ENCODE measurements at regions not wholly inside any gene's neighbourhood (a gene's known extent, or its start where the extent isn't known, plus 50 kb on each side); places are given as distances from the start of the nearest gene placed in this dataset.
"Not testable (repeated sequence)": the region's sequence is repeated elsewhere in the genome, so short reads cannot be mapped to it uniquely, and the experiment has no call there.

DNA sequence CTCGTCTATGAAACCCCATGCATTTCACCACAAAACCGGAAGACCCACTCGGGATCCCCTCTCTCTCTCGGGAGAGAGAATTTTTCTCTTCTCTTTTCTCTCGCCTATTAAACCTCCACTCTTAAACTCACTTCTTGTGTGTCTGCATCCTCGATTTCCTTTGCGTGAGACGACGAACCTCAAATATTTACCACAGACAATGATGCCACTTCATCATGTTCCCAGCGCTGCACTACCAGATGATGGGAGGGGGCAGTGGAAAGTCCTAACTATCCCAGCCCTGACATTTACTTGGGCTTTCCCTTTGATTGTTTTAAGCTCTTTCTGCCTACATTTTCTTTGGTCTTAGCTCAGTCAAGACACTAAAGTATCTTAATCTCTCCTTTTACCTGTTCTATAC is 906.7 kb downstream of the GRID1 start:
- no peak for DNase-seq (ENCODE audit: low spot score)

DNA sequence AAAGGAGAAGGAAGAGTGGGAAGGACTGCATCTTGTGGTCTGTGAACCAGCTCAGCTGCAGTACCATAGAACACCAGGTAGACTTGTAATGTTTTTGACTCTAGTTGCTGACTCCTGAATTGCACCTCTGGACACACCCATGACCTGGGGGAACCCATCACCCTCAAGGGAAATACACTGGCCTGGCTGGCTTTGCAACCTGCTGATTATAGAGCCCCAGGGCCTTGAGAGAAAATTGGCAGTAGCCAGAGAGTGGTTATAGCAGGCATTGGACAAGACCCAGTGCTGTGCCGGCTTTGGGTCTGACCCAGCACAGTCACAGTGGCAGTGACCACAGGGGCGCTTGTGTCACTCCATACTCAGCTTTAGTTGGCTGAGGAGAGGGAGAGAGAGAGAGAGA is 902.3 kb downstream of the GRID1 start:
- no peak for DNase-seq (ENCODE audit: low spot score)

DNA sequence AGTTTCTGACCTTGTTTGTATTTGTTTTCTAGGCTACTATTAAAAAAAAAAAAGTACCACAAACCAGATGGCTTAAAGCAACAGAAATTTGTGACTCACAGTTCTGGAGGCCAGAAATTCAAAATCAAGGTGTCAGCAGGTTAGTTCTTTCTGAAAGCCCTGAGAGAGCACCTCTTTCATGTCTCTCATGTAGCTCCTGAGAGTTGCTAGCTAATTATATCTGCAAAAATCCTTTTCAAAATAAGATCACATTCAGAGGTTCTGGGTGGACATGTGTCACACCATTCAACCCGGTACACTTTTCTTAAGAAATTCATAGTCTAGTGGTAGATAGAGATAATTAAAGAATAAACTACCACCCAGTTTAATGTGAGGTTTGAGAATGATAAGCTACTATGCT is 888.6 kb downstream of the GRID1 start:
- no peak for DNase-seq (ENCODE audit: low spot score)

DNA sequence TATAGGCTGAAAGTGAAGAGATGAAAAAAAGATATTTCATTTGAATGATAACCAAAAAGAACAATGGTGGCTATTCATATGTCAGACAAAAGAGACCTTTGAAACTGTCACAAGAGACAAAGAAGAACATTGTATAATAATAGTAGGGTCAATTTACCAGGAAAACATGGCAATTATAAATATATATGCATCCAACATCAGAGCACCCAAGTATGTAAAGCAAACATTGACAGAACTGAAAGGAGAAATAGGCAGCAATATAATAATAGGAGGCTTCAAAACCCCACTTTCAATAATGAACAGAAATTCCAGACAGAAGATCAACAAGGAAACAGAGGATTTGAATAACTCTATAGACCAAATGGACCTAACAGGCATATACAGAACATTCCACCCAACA is 876.2 kb downstream of the GRID1 start:
- no peak for DNase-seq (ENCODE audit: low spot score)

DNA sequence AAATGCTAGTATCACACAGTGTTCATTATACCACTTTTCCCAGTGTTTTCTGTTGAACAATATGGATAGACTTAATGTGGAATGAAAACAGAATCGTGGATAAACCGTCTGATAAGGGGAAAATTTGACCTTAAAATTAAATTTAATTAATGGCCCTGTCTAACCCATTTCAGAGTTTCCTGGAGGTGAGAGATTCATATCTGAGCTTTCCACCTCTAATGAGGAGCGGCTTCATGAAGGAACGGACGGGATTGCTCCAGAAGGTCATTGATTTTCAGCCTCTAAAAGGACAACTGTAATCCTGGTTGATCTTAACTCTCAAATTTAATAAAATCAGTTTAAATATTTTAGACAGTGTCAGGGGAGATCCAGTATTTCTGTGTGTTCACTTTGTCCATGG is 874.9 kb downstream of the GRID1 start:
- DNase-seq (ENCODE audit: low spot score) = no peak

DNA sequence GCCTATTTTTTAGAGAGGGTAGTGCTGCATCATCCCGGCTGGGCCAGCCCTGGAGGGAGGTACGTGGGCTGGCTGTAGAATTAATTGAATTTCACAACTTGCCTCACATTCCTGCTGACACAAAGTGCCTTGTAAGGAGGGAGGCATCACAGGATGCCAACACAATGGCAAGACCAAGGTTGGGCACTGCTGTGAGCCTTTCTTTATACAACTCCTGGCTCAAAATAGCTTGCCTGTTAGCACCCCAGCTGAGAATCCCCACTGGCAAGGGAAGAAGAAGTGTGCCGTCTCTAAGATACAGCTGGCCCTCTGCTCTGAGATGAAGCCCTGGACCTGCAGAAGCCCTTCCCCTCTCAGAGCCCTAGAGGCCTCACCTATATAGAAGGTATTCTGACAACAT is 873.9 kb downstream of the GRID1 start:
- no peak for DNase-seq (ENCODE audit: low spot score)

DNA sequence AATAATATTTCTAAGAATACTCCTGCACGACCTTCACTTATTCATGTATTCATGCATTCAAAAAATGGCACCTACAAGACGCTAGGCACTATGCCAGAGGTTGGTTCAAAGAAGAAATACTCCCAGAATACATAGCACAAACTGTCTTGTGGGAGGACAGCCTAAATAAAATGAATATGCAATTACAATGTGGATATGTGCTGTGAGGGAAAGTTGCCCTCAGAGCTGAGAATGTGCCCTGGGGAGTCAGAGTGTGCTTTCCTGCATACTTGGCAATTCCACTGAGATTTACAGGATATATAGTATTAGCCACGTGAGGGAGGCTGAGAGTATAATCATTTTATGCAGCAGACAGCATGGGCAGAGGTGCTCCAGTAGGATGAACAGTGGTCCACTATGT is 872.9 kb downstream of the GRID1 start:
- no peak for DNase-seq (ENCODE audit: low spot score)

DNA sequence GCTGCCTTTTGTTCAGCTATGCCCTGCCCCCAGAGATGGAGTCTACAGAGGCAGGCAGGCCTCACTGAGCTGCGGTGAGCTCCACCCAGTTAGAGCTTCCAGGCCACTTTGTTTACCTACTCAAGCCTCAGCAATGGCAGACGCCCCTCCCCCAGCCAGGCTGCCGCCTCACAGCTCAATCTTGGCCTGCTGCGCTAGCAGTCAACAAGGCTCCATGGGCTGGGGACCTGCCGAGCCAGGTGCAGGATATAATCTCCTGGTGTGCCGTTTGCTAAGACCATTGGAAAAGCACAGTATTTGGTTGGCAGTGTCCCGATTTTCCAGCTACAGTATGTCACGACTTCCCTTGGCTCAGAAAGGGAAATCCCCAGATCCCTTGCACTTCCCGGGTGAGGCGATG is 862.0 kb downstream of the GRID1 start:
- not testable (repeated sequence) for DNase-seq (ENCODE audit: low spot score)

DNA sequence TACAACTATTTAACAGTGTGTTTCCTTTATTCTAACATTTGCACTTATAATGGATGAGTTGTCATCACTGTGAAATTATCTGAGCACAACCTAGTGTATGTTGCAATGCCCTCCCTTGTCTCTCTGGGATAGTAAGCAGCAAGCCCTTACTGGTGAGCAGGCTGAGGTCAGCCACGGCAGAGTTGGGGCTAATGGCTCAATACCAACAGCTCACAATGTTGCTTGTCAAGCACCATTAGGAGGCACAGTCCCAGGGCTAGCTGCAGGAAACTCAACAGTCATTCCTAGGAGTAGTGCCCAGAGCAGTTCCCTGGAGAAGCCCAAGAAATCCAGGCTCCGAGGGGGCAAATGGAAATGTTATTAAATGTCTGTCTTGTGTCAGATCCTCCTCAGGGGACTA is 858.4 kb downstream of the GRID1 start:
- no peak for DNase-seq (ENCODE audit: low spot score)

DNA sequence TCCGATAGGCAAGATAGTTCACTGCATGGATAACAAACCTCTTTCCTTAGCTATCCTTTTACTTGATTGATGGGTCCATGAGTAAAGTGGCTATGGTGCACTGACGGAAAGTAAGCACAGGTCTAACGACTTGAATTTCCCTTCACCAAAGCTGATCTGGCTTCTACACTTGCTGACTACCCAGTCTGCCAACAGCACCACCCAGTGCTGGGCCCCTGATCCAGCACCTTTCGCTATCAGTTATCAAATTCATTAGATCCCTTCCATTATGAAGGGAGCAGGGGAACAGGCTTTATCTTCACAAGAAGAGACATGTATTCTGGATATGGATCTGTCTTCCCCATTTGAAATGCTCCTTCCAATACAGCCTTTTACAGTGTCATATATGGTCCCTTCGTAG is 855.9 kb downstream of the GRID1 start:
- no peak for DNase-seq (ENCODE audit: low spot score)

DNA sequence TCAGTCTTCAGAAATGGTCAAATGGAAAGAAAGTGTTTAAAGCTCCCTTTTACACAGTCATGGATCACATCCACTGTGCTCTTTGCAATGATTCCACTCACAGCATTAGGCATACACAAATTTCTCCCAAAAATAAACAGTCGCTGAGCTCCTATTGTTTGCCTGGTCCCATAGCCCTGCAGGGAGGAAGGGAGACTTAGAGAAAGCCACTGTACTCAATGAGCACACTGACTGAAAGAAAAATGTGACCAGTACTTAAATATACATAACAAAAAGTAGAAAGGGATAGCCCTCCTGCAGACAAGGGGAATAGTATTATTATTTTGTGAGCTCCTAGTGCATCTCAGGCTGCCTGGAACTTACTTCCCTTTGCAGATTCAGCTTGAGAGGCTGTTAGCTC is 853.2 kb downstream of the GRID1 start:
- DNase-seq (ENCODE audit: low spot score) = no peak

DNA sequence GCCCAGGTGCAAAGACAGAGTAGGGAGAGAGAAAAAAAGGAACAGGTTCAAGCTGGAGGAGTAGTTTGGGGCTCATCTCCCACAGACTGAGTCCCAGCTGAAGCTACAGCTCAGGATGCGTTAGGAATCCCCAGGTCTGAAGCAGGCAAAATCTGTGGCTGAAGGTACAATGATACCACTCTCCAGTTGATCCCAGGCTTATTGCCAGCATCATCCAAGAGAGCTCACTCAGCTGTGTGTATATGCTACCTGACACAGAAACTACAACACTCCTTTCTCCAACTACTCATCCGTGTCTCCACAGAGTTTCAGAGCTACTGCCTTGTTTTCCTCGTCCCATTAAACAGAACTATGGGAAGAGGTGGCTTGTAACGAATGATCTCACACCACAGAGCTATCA is 851.3 kb downstream of the GRID1 start:
- DNase-seq (ENCODE audit: low spot score) = no peak

DNA sequence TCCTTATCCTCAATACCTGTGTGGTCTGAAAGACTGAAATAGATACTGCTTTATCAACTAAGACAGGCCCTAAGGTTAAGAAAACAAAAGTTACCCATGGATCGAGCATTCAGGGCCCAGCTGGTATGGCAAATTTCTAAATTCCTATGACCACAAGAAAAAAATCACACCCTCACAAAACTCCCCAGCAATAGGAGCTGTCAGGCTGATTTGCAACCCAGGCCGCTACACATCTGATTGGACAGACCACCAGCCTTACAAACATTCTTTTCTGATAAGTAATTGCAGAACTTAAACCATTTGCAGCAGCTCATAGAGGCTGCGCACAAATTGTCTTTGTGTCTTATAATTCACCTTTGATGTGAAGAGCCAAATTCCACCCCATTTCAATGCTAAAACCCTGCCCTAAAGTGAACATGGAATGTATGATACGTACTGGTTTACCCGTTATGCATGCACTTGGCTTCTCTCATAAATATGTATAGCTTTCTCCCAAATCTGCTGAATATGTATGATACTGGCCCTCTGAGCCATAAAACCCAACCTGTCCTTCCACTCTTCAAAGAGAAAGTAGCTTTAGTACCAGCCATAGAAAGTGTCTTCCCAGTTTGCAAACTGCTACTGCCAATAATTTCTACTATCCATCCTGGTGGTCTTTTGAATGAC is 842.5 kb downstream of the GRID1 start:
- DNase-seq (ENCODE audit: low spot score) = no peak

DNA sequence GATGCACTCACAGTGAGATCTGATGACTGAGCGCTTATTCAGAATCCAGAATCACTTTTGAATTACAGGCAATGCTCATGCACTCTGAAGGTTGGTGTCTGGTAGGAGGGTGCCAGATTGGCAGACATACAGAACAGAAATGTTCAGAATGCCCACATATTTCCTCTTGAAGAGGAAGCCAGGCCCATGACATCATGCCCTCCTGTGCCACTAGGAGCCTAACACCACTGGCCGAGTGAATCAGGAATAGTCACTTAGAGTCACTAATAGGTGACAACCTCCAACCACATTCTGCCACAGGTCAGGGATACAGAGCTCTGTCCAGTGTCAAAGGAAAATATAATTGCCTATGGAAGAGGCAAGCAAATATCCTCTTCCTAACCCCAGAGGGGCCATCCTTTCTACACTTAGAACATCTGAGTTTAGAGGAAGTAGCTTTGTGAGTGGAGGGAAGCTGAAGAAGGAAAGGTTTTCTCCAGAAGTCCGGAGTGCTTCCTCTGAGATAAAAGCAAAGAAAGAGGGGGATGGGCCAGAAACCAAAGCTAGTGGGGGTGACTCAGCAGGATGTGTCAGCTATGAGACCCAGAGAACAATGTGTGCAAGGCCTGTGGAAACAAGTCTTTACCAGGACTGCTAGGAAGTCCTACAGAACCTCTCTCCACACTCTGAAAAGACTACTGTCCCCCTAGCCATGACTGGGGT is 838.8 kb downstream of the GRID1 start:
- DNase-seq (ENCODE audit: low spot score) = no peak

DNA sequence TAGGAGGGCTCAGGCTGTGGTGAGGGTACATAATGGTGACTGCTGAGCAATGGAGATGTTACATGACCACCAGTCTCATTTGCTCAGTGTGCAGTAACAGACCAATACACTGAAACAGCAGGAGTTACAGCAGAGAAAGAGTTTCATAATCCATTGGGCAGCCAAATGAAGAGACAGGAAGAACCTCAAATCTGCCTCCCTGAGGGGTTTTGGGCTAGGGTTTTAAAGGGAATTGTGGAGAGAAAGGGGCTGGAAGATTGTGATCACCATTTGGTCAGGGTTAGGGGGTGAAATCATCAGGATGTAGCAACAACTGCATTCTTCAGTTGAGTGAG is 838.3 kb downstream of the GRID1 start:
- no peak for DNase-seq (ENCODE audit: low spot score)

DNA sequence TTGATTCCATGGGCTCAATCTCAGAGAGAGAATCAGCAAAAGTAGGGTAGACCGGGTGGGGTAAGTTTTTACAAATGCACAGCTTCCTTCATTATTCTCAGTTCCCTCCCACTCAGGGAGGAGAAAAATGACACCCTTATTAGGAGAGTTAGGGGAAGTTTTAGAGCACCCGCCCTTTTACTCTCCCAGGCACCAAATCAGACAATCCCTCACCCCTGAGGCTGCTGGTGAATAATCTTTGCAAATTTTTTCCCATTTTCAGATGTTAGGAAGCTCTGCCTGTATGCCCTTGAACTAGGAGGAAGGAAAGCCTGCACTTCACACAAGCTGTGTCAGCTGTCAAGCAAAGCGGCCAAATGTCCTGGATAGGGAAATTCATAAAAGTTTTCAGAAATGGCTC is 834.9 kb downstream of the GRID1 start:
- no peak for DNase-seq (ENCODE audit: low spot score)

DNA sequence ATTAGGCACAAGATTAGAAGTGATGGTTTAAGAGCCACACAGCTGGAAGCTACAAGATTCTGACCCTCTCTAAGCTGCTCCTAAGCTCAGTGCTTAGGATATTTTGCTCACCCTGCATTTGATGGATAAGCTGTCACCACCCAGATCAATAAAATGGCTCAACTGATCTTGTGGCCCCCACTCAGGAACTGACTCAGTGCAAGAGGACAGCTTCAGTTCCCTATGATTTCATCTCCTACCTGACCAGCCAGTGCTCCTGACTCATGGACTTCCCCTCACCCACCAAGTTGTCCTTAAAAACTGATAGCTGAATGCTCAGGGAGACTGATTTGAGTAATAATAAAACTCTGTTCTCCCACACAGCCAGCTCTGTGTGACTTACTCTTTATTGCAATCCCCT is 833.8 kb downstream of the GRID1 start:
- DNase-seq (ENCODE audit: low spot score) = no peak

DNA sequence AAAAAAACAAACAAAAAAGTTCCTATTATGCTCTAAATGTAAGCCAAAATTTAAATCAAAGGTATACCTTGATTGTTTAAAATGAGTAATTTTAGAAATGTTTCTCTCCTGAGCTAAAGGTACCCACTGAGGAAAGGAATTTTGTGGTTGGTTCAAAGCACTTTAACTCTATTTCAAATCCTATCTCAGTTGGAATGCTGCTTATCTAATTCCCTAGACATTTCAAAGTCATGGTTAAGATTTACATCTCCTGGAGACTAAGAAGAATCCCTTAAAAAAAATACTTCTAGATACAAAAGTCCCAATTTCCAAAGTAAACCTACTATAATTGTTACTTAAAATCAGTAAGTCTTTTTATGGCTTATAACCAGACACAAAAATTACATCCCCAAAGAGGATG is 830.7 kb downstream of the GRID1 start:
- DNase-seq (ENCODE audit: low spot score) = no peak

DNA sequence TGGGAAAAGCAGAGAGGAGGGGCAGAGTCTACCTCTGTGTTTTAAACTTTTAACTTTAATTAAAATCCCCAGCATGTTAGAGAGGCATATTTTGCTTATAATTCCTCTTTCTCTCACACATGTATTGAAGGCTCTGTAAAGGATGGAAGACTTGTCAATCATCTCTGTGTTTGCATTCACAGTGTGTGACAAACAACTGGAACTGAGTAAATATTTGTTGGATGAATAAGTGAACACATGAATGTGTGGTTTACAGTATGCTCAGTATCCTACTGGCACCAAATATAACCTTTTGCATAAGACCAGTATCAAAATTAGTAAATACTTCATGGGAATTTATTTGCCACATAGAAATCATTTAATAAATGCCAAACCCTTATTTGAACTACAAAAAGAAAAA is 829.0 kb downstream of the GRID1 start:
- DNase-seq (ENCODE audit: low spot score) = no peak

DNA sequence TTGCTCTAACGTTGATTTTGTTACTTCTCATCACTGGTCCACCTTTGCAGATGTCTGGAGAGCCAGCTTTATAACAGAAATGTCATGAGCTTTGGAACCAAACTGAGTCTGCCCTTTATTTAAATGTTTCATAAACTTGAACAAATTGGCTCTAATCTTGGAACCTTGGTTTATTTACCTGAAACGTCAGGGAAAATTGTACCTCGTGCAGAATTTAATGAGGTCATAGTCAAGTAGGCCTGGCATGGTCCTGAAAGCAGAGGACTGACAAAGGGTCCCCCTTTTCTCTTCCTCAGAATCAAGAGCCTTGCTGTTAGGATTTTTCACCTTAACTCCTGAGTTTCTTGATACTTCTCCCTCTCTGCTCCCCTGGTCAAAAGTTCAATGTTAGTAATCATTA is 828.0 kb downstream of the GRID1 start:
- DNase-seq (ENCODE audit: low spot score) = no peak

DNA sequence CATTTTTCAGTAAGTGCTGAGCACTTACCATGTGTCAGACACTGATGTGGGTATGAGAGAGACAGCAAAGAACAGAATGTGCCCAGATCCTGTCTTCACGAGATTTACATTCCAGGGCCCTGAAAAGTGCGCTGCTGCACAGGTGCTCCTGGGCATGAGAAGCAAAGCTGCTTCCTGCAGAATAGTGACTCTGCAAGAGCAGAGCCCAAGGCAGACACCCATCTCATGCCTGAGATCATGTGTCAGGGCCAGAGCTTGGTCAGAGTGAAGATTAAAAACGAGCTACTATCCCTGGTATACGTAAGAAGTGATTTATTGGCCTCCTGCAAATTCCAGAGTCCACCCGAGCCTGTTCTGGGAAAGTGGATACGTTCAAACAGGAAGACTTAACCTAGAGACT is 824.4 kb downstream of the GRID1 start:
- DNase-seq (ENCODE audit: low spot score) = no peak

DNA sequence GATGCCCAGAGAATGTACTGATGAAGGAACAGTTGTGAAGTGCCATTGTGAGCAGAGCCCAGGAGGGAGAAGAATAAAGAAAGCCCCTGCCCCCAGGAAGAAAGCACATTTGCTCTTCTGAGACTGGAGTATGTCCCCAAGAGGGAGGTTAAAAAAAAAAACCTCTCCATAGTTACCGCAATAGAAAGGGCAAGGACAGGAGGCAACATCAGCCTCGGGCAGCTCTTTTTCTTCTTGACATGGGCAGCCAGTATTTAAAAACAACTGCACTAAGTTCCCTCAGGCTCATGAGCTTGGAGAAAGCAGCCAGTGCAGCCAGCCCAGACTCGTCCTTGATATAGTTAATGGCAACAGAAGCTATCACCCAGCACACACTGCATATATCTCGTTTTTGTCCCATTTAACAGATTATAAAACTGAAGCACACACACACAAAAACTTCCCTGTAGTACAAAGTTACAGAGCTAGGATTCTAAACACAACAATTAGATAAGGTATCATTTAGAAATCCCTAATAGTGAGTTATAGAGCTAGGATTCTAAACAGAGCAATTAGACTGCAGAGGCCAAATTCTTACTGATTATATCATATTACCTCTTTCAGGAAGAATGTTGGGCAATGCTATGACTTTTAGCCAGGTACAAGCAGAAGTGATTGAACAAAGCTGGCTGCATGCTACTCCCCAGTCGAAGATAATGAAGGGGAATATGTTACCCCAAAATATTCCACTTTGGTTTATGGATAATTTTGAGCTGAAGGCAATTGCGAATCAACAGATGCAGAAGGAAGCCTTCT is 823.5 kb downstream of the GRID1 start:
- no peak for DNase-seq (ENCODE audit: low spot score)

DNA sequence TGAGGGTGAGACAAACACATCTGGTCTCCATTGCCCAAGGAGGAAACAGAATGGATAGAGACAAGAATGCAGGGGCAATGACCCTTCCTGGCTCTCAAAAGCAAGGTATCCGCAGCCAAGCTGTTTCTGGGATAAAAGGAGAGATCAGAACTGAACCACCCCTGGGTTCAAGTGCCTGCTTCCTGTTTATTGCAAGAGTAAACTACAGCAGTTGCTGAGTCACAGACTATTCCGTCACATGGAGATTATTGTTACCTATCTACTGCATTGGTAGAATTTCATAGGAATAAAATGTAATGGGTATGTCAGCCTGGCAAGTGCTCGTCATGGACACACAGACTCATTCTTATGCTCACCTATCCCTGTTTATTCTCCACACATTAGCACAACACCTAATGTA is 821.6 kb downstream of the GRID1 start:
- no peak for DNase-seq (ENCODE audit: low spot score)

DNA sequence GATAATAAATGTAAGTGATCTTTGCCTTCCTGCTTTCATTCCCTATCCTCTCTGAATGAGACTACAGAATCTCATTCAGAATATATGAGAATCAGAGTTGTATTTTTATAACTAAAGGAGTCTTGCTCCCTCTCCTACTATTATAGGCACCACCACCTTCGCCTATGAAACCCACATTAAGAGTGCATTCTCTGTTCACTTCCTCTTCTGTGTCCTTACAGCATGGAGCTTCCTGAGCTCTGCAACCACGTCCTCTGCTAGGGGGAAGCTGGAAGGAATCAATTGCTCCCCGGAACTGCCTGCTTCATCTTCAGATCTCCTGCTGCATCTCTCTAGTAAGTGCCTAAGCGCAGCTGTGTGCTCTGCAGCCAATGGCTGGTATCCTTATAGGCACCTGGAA is 820.7 kb downstream of the GRID1 start:
- no peak for DNase-seq (ENCODE audit: low spot score)
